ENCODE measurements at regions not wholly inside any gene's neighbourhood (a gene's known extent, or its start where the extent isn't known, plus 50 kb on each side); places are given as distances from the start of the nearest gene placed in this dataset.

DNA sequence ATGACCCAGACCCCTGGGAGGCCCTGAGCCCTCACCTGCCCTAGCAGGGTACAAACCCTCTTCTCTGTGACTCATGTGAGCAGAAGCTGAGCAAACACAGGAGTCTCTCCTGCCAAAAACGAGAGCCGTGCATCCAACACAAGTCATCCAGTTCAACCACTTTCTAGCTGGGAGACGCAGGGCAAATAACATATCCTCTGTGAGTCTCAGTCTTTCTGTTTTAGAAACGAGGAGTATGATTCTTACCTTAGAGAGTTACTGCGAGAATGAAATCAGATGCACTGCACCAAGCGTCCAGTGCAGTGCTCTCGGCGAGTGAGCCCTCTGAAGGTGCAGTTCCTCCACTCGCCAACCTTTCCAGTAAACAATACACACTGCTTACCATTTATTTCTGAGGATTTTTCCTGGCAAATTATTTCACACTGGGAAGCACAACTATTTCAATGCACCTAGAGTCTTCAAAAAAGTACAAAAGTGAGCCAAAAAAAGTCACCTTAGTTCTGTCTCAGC lies 331.8 kb upstream of the MYT1L start:
- no peak overlapping the region for H3K27ac ChIP-seq
- 49% methylated on average over 7 of the region's 9 CpGs for WGBS (ENCODE audit: insufficient coverage, low coverage, low lambda C conversion rate, missing lambda C conversion rate)
- no peaks in the 10 kb centered on the region for H3K4me1 ChIP-seq
- no peaks in the 10 kb centered on the region for H3K36me3 ChIP-seq
- intact Hi-C loops (cut with DNase I), result no loop called here
- no peak for TF ChIP-seq POLR2A (IDR thresholded peaks at IDR 0.05)
- TF ChIP-seq, protein P1, sequence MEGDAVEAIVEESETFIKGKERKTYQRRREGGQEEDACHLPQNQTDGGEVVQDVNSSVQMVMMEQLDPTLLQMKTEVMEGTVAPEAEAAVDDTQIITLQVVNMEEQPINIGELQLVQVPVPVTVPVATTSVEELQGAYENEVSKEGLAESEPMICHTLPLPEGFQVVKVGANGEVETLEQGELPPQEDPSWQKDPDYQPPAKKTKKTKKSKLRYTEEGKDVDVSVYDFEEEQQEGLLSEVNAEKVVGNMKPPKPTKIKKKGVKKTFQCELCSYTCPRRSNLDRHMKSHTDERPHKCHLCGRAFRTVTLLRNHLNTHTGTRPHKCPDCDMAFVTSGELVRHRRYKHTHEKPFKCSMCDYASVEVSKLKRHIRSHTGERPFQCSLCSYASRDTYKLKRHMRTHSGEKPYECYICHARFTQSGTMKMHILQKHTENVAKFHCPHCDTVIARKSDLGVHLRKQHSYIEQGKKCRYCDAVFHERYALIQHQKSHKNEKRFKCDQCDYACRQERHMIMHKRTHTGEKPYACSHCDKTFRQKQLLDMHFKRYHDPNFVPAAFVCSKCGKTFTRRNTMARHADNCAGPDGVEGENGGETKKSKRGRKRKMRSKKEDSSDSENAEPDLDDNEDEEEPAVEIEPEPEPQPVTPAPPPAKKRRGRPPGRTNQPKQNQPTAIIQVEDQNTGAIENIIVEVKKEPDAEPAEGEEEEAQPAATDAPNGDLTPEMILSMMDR (IDR thresholded peaks at IDR 0.05), result no peak
- ATAC-seq (no peak), DNase-seq (no peak)
- no peaks in the 10 kb centered on the region for H3K9me3 ChIP-seq
- no peak overlapping the region for H3K4me3 ChIP-seq
- no peaks in the 10 kb centered on the region for H3K27me3 ChIP-seq

DNA sequence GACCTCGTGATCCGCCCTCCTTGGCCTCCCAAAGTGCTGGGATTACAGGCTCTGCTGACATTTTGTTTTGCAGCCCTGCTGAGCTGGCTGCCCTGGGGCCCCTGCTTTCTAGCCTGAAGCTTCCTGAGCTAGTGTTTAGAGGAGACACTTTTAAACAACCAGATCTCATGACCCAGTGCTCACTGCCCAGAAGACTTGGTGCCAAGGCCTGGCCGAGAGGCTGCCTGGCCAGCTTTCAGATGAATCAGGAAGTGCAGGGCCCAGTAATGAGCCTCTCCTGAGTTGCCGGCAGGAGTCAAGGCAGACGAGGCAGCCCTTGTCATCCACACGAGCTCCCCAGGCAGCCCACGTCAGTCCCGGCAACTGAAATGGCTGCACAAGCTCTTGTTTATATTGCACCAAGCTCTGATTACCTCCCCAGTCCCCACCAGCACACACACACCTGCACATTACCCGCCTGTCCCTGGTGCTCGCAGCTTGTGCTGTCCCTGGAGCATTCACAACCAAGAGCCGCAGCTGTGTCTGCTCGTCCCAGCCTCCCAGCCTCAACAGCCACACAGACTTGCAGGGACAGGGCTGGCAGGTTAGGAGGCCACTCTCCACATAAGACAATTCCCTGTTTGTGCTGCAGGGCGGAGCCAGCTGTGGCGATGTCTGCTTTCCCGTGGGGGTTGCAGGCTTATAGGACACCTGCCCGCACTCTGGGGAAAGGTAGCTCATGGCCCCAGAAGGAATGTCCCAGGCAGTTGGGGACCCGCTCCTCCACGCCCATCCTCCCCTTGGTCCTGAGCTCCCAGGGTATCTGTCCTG lies 331.2 kb upstream of the MYT1L start:
- H3K36me3 ChIP-seq, result no peaks in the 10 kb centered on the region
- intact Hi-C loops (cut with DNase I), result no loop called here
- H3K4me1 ChIP-seq, result no peaks in the 10 kb centered on the region
- H3K9me3 ChIP-seq, result no peaks in the 10 kb centered on the region
- 38% methylated on average over 7 of the region's 18 CpGs for WGBS (ENCODE audit: insufficient coverage, low coverage, low lambda C conversion rate, missing lambda C conversion rate)
- H3K27me3 ChIP-seq, result no peaks in the 10 kb centered on the region
- H3K4me3 ChIP-seq, result no peak overlapping the region
- no peak overlapping the region for H3K27ac ChIP-seq
- ATAC-seq (no peak), DNase-seq (no peak)
- TF ChIP-seq POLR2A (IDR thresholded peaks at IDR 0.05), result no peak
- TF ChIP-seq, protein P1 (IDR thresholded peaks at IDR 0.05), result no peak

- Histone ChIP-seq H3K36me3 (no peaks in the 10 kb centered on the region), H3K9me3 (no peaks in the 10 kb centered on the region), H3K4me1 (no peaks in the 10 kb centered on the region), H3K27ac (no peak overlapping the region), H3K27me3 (no peaks in the 10 kb centered on the region), H3K4me3 (no peak overlapping the region)
- ATAC-seq (no peak), DNase-seq (no peak)
- 32% methylated on average over 5 of the region's 7 CpGs for WGBS (ENCODE audit: insufficient coverage, low coverage, low lambda C conversion rate, missing lambda C conversion rate)
- no peak for TF ChIP-seq POLR2A (IDR thresholded peaks at IDR 0.05)
- TF ChIP-seq, protein P1 (IDR thresholded peaks at IDR 0.05), result no peak
- intact Hi-C loops (cut with DNase I), result no loop called here
Measured at GRCh38 chr2:2660789-2661355, 329.8 kb upstream of the MYT1L start.

GRCh38 chr2:2657121-2657962 lies 326.3 kb upstream of the MYT1L start:
- no peak for DNase-seq
- H3K4me3 ChIP-seq, result no peak overlapping the region
- no peaks in the 10 kb centered on the region for H3K4me1 ChIP-seq
- no peaks in the 10 kb centered on the region for H3K9me3 ChIP-seq
- H3K36me3 ChIP-seq, result no peaks in the 10 kb centered on the region
- intact Hi-C loops (cut with DNase I), result no loop called here
- no peaks in the 10 kb centered on the region for H3K27me3 ChIP-seq
- TF ChIP-seq, protein P1 (IDR thresholded peaks at IDR 0.05), result no peak
- no peak for TF ChIP-seq POLR2A (IDR thresholded peaks at IDR 0.05)
- 55% methylated on average over 14 of the region's 15 CpGs for WGBS (ENCODE audit: insufficient coverage, low coverage, low lambda C conversion rate, missing lambda C conversion rate)
- H3K27ac ChIP-seq, result no peak overlapping the region
- ATAC-seq, result no peak

Measured in right lobe of liver (tissue), 6 donors.